ENCODE measurements at regions not wholly inside any gene's neighbourhood (a gene's known extent, or its start where the extent isn't known, plus 50 kb on each side); places are given as distances from the start of the nearest gene placed in this dataset.

- TF ChIP-seq CTCF (IDR thresholded peaks at IDR 0.05; ENCODE audit: low read depth, low read length, missing input control) (no peak), REST (IDR thresholded peaks at IDR 0.05) (no peak), MAX (IDR thresholded peaks at IDR 0.05) (no peak)
These were observed 133.3 kb downstream of the MPP7 start for GRCh38 chr10:28169525-28169924.

Measured in liver (tissue), 2 donors.